ENCODE measurements at regions not wholly inside any gene's neighbourhood (a gene's known extent, or its start where the extent isn't known, plus 50 kb on each side); places are given as distances from the start of the nearest gene placed in this dataset.

GRCh38 chr7:70972693-70973092 is 159.3 kb upstream of the GALNT17 start (continued):
- TF ChIP-seq CTBP2 (IDR thresholded peaks at IDR 0.05; ENCODE audit: borderline replicate concordance, insufficient read depth, insufficient read length, low read length) (no peak), KDM5A (IDR thresholded peaks at IDR 0.05; ENCODE audit: low read length) (no peak), POLR2A (IDR thresholded peaks at IDR 0.05; ENCODE audit: control extremely low read depth in 1 of 2, low read depth in 2 of 2, low read length in 2 of 2) (no peak), CHD2 (IDR thresholded peaks at IDR 0.05; ENCODE audit: low read length) (no peak), SRF (IDR thresholded peaks at IDR 0.05; ENCODE audit: low read depth, low read length) (no peak), SUZ12 (IDR thresholded peaks at IDR 0.05; ENCODE audit: low read length) (no peak)
- TF ChIP-seq, protein P1, sequence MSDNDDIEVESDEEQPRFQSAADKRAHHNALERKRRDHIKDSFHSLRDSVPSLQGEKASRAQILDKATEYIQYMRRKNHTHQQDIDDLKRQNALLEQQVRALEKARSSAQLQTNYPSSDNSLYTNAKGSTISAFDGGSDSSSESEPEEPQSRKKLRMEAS (IDR thresholded peaks at IDR 0.05): no peak

Measured in H1 (cell line).